ENCODE measurements at regions not wholly inside any gene's neighbourhood (a gene's known extent, or its start where the extent isn't known, plus 50 kb on each side); places are given as distances from the start of the nearest gene placed in this dataset.

GRCh38 chr1:218048828-218049420, 236.2 kb upstream of the RRP15 start (continued):
- TF ChIP-seq MCM3 (IDR thresholded peaks at IDR 0.05) = no peak
- TF ChIP-seq ZFP30 (CRISPR knock-in tag; IDR thresholded peaks at IDR 0.05; ENCODE audit: borderline replicate concordance) = no peak
- no peak for TF ChIP-seq PKNOX1 (IDR thresholded peaks at IDR 0.05)
- no peak for TF ChIP-seq E2F1 (CRISPR knock-in tag; IDR thresholded peaks at IDR 0.05)

- Histone ChIP-seq H3K36me3 (ENCODE audit: control insufficient read depth, insufficient read depth, low read length) (no peaks in the 10 kb centered on the region), H3K27me3 (ENCODE audit: control insufficient read depth in 2 of 2, insufficient read depth in 2 of 2, low read length in 2 of 2) (no peaks in the 10 kb centered on the region), H4K20me1 (replicated peaks; ENCODE audit: control insufficient read depth, insufficient read depth, low read length) (no peaks in the 10 kb centered on the region), H3K4me1 (replicated peaks in 1 of 2; ENCODE audit: control insufficient read depth in 2 of 2, insufficient read depth in 2 of 2, low read length in 2 of 2) (no peaks in the 10 kb centered on the region), H3K9ac (ENCODE audit: insufficient read depth in 1 of 2, low read depth in 2 of 2, low read length in 2 of 2) (no peak overlapping the region), H3K4me3 (no peak overlapping the region), H3K27ac (ENCODE audit: extremely low read depth, low read depth, low read length) (no peak overlapping the region), H2AFZ (ENCODE audit: low read depth, low read length) (no peak overlapping the region), H3K9me3 (replicated peaks; ENCODE audit: control insufficient read depth, insufficient read depth, low read depth, low read length) (no peaks in the 10 kb centered on the region; the same call in 1 of the 2 replicates), H3K4me2 (ENCODE audit: insufficient read depth, low read length) (no peak overlapping the region), H3K79me2 (ENCODE audit: control insufficient read depth, insufficient read depth, low read length) (no peaks in the 10 kb centered on the region), H3K9me1 (ENCODE audit: control insufficient read depth, insufficient read depth, low read length) (no peaks in the 10 kb centered on the region)
- 1% methylated on average over 9 of the region's 9 CpGs for WGBS (ENCODE audit: insufficient coverage, low coverage, missing lambda C conversion rate)
- POLR2A ChIA-PET = interaction anchor here (0.6 kb wide), 1 partner anchor 107 kb away, joined by 4 read pairs; no protein-coding TSS in a partner anchor
- no peak for ATAC-seq
- CTCF ChIA-PET (ENCODE audit: low intra/inter-chr PET ratio) = no interaction called here
- no TSS peak for BruUV-seq (replicated peaks)
- no peak for DNase-seq (ENCODE audit: extremely low read depth in 1 of 4, low spot score in 3 of 4)
- in situ Hi-C loops (cut with MboI) = no loop called here
- no peak for FAIRE-seq
- intact Hi-C loops (cut with micrococcal nuclease) = no loop called here
- TF ChIP-seq ARNT (IDR thresholded peaks at IDR 0.05) = no peak
- TF ChIP-seq FOXK2 (conservative IDR thresholded peaks at IDR 0.05 in 1 of 2, IDR thresholded peaks at IDR 0.05 in 1 of 2; ENCODE audit: low read depth in 2 of 2) = no peak
- no peak for TF ChIP-seq BACH1 (tag; IDR thresholded peaks at IDR 0.05)
- TF ChIP-seq TOE1 (IDR thresholded peaks at IDR 0.05; ENCODE audit: borderline replicate concordance) = no peak
- TF ChIP-seq TOE1 (CRISPR knock-in tag; IDR thresholded peaks at IDR 0.05; ENCODE audit: borderline replicate concordance, low read depth) = no peak
- no peak for TF ChIP-seq ATF2 (CRISPR knock-in tag; IDR thresholded peaks at IDR 0.05)
- no peak for TF ChIP-seq PTTG1 (tag; IDR thresholded peaks at IDR 0.05; ENCODE audit: low read depth)
- TF ChIP-seq HIVEP1 (CRISPR knock-in tag; IDR thresholded peaks at IDR 0.05) = no peak
- TF ChIP-seq ZNF253 (CRISPR knock-in tag; conservative IDR thresholded peaks at IDR 0.05) = no peak
- no peak for TF ChIP-seq PRPF4 (IDR thresholded peaks at IDR 0.05; ENCODE audit: insufficient read depth, low read depth, low read length, poor library complexity, severe bottlenecking)
- TF ChIP-seq HEY1 (CRISPR knock-in tag; IDR thresholded peaks at IDR 0.05; ENCODE audit: borderline replicate concordance) = no peak
- TF ChIP-seq DEAF1 (CRISPR knock-in tag; IDR thresholded peaks at IDR 0.05) = no peak
- TF ChIP-seq ZNF76 (CRISPR knock-in tag; IDR thresholded peaks at IDR 0.05; ENCODE audit: borderline replicate concordance) = no peak
These were observed 235.5 kb upstream of the RRP15 start for GRCh38 chr1:218049641-218050040.

Data from K562 (cell line).